GM12872 (cell line): ENCODE measurements at regions not wholly inside any gene's neighbourhood (a gene's known extent, or its start where the extent isn't known, plus 50 kb on each side); places are given as distances from the start of the nearest gene placed in this dataset.

Source experiments
- TF ChIP-seq, protein P1 (sequence below): IDR thresholded peaks from 3 replicates; pipeline ENCODE4 v1.5.1; 2011; ENCODE audit warnings: low read depth, mild to moderate bottlenecking, low read length, moderate library complexity; ENCODE audit not compliant: insufficient read depth

DNA sequence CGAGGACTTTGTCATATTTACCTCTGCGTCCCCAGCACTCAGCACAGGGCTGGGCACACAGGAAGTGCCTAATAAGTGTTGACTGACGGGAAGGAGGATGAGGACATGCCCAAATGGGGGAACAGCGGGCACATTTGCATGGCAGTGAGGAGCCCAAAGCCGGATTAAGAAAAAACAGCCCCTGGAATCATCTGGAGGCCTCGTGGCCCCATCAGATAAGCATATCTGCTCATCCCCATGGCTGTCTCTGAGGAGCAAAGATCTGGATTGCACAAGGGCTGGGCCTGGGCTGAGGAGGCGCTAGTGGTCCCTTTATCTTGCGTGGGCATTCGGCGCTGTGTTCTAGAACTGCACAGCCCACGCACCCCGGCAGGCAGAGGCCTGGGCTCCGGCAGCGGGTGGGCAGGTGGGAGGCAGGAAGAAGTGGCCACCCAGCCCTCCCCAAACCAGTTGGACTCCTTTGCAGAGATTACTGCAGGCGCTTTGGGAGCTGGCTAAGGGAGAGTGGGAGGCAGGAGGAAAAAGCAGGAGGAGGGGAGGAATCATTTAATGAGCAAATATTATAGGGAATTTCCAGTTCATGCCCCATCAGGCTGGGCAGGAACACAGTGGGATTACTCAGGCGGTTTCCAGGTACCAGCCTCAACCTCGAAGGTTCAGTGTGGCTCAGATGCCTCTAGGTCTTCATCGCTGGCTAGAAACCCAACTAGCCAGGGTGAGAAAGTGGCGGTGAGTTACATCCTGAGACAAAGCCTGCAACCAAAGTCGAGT is 108.1 kb downstream of the CEBPB start:
- TF ChIP-seq, protein P1, sequence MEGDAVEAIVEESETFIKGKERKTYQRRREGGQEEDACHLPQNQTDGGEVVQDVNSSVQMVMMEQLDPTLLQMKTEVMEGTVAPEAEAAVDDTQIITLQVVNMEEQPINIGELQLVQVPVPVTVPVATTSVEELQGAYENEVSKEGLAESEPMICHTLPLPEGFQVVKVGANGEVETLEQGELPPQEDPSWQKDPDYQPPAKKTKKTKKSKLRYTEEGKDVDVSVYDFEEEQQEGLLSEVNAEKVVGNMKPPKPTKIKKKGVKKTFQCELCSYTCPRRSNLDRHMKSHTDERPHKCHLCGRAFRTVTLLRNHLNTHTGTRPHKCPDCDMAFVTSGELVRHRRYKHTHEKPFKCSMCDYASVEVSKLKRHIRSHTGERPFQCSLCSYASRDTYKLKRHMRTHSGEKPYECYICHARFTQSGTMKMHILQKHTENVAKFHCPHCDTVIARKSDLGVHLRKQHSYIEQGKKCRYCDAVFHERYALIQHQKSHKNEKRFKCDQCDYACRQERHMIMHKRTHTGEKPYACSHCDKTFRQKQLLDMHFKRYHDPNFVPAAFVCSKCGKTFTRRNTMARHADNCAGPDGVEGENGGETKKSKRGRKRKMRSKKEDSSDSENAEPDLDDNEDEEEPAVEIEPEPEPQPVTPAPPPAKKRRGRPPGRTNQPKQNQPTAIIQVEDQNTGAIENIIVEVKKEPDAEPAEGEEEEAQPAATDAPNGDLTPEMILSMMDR, result no peak

DNA sequence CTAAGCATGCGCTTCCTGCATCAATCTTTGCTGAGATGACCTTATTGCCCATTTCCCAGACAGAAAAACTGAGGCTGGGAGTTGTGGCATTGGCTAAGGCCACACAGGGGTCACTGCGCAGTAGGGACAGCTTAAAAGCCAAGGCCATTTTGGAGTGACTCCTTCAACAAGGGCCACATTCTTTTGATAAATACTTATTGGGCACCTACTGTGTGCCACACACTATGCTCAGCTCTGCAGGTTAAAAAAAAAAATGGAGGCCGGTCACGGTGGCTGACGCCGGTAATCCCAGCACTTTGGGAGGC is 108.6 kb downstream of the CEBPB start:
- TF ChIP-seq, protein P1, result no peak

DNA sequence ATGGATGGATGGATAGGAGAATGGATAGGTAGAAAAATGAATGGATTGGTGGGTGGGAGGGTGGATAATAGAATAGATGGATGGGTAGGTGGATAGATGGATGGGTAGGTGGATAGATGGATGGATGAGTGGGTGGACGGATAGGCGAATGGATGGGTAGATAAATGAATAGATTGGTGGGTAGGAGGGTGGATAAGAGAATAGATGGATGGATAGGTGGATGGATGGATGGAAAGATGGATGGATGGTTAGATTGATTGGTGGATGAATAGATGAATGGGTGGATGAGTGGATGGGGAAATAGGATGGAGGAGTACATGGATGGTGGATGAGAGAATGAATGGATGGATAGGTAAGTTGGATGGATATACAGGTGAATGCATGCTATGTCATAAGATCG is 110.5 kb downstream of the CEBPB start:
- TF ChIP-seq, protein P1, result no peak

DNA sequence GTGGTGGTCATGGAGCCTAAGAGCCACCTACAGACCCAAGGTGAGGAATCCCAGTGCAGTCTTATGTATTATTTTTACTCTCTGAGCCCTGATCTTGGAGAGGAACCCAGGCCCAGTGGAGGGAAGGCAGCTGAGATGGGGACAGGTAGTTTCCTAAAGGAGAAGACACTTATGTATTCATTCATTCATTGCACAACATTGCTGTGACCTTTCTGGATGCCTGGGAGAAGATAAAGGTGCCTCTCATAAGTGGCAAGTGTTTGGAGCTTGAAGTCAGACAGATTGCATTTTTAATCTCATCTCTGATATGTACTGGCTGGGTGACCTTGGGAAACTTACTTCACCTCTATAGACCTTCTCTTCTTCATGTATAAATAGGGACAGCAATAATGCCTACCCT is 111.1 kb downstream of the CEBPB start:
- TF ChIP-seq, protein P1, result no peak

DNA sequence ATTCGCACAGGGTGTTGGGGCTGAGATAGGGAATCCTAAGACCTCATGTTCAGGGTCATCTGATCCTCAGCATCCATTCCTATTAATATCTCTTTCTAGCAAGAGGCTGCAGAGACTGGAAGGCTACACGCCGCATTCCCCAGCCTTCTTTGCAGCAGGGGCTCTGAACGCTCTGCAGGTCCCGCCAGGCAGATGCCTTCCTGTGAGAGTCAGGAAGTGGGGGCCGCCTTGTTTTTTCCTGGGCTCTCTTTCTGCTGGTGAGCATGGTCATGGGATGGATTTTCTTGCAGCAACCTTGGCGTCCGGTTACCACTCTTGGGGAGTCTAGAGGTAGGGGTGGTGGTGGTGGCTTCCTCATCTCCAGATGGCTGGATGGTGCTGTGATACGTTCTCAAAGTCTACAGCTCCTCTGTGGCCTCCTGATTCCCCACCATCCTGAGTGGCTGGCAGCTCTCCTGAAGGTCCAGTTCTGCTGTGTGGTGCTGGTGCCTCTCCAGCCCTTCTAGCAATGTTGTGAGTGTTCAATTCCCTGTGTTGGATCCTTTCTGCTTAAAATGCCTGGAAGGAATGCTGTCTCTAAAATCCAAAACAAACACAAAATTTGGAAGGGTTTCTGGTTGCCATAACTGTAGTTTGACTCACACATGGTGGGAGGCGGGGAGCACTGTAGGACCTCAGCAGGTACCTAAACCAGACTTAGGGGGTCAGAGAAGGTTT is 111.9 kb downstream of the CEBPB start:
- TF ChIP-seq, protein P1, result no peak

DNA sequence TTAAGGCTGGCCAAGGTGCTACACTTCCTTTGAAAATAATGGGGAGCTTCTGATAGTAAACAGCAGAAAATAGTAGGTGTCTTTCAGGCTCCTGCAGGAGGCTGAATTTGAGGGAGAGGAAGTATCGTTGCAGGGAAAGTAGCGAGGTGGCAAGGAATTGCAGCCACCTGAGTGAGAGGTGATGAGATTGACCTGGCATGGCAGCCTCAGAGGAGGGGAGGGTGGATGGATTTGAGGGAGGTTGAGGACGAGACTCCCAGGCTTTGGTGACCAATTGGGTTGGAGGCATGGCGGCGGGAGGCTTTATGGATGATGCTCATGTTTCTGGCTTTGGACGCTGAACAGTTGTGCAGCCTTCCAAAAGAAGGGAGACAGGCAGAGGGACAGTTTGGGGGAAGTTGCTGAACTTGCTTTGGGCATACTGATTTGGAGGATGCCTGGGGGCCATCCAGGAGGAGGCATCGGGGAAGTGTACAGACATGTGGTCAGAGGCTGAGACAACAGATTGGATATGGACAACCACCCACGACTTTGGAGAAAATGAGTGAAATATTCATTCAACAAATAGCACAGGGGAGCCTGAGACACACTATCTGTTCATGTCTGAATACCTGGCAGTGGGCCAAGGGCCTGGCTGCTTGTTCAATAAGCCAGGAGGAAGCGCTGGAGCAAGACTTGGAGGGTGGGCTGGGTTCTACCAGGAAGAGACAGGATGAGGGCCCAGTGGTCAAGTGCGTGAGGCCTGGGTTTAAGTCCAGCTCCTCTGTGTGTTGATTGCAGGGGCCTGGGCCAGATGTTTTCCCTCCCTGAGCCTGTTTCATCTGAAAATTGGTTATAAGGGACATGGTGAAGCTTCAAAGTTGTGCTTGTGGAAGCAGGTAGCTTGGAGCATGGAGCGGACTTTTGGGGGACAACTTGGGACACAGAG is 113.2 kb downstream of the CEBPB start:
- TF ChIP-seq, protein P1, result no peak

DNA sequence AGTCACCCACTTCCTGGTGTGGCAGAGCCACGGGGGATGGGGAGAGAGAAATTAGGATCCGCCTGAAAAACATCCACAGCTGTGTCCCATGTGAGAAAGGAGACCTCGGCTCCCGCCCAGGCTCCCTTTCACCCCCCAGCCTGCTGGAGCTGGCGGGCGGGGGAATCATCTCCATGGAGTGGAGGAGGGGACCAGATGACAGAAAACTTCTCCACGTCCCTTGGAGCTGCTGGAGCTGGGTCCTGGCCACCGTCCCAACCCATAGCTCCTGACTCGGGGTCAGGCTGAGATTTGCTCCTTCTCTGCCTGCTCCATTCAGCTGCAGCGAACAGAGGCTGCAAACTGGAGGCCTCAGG is 113.8 kb downstream of the CEBPB start:
- TF ChIP-seq, protein P1, result no peak
